Liver (tissue), 8 donors: ENCODE measurements at regions not wholly inside any gene's neighbourhood (a gene's known extent, or its start where the extent isn't known, plus 50 kb on each side); places are given as distances from the start of the nearest gene placed in this dataset.

Experiments
- DNase-seq: peaks from one replicate; pipeline ENCODE4 v3.0.0-alpha.2; 2017; ENCODE audit warnings: low spot score
- H3K27ac ChIP-seq, 2 donors: one replicate each; pipeline ENCODE4 v1.7.0; 2013; ENCODE audit warnings: inconsistent platforms in 2 of 2, low read length in 2 of 2, control low read depth in 1 of 2, low read depth in 1 of 2, mild to moderate bottlenecking in 1 of 2
- H3K27me3 ChIP-seq, 4 donors: one replicate each; pipeline versions ENCODE4 v1.6.1 to v1.7.0; 2013; ENCODE audit warnings: low read length in 3 of 4, inconsistent platforms in 1 of 4, mild to moderate bottlenecking in 1 of 4, moderate library complexity in 1 of 4; ENCODE audit not compliant: control insufficient read depth in 4 of 4, insufficient read depth in 4 of 4
- H3K36me3 ChIP-seq, 4 donors: one replicate each; pipeline versions ENCODE4 v1.6.1 to v1.7.0; 2013; ENCODE audit warnings: low read length in 3 of 4, mild to moderate bottlenecking in 3 of 4, low read depth in 1 of 4, moderate library complexity in 1 of 4; ENCODE audit not compliant: control insufficient read depth in 4 of 4, insufficient read depth in 3 of 4
- H3K4me1 ChIP-seq, 4 donors: one replicate each; pipeline versions ENCODE4 v1.6.1 to v1.7.0; 2013; ENCODE audit warnings: low read length in 3 of 4, mild to moderate bottlenecking in 3 of 4, moderate library complexity in 1 of 4; ENCODE audit not compliant: control insufficient read depth in 4 of 4, insufficient read depth in 4 of 4
- H3K4me3 ChIP-seq, 3 donors: one replicate each; pipeline versions ENCODE4 v1.6.1 to v1.7.0; 2013; ENCODE audit warnings: low read length in 3 of 3, control low read depth in 1 of 3, low read depth in 1 of 3, mild to moderate bottlenecking in 1 of 3
- H3K9ac ChIP-seq, 2 donors: one replicate each; pipeline ENCODE4 v1.7.0; 2013; ENCODE audit warnings: low read length in 2 of 2, mild to moderate bottlenecking in 2 of 2, moderate library complexity in 2 of 2, control low read depth in 1 of 2, low read depth in 1 of 2
- H3K9me3 ChIP-seq, 4 donors: one replicate each; pipeline versions ENCODE4 v1.6.1 to v1.7.0; 2013; ENCODE audit warnings: low read length in 3 of 4; ENCODE audit not compliant: control insufficient read depth in 4 of 4
- FOXA1 ChIP-seq: IDR thresholded peaks from 2 replicates; pipeline ENCODE4 v1.6.1; 2016; ENCODE audit warnings: antibody characterized with exemption
- FOXA2 ChIP-seq: IDR thresholded peaks from 2 replicates; pipeline ENCODE4 v1.6.1; 2016; ENCODE audit warnings: antibody characterized with exemption
- GABPA ChIP-seq, 2 donors: IDR thresholded peaks in 1 of 2; conservative IDR thresholded peaks in 1 of 2; 2 replicates each; pipeline ENCODE4 v1.6.1; 2016; ENCODE audit warnings: antibody characterized with exemption in 2 of 2, mild to moderate bottlenecking in 1 of 2, moderate library complexity in 1 of 2
- HNF4A ChIP-seq, 2 donors: conservative IDR thresholded peaks; 2 replicates each; pipeline ENCODE4 v1.6.1; 2016; ENCODE audit warnings: antibody characterized with exemption in 2 of 2, mild to moderate bottlenecking in 2 of 2
- HNF4G ChIP-seq: IDR thresholded peaks from 2 replicates; pipeline ENCODE4 v1.6.1; 2016; ENCODE audit warnings: antibody characterized with exemption
- JUND ChIP-seq, 2 donors: IDR thresholded peaks; 2 replicates each; pipeline ENCODE4 v1.6.1; 2016; ENCODE audit warnings: antibody characterized with exemption in 2 of 2
- NR2F2 ChIP-seq: IDR thresholded peaks from 2 replicates; pipeline ENCODE4 v1.6.1; 2016; ENCODE audit warnings: antibody characterized with exemption
- RXRA ChIP-seq, 2 donors: IDR thresholded peaks; 2 replicates each; pipeline ENCODE4 v1.6.1; 2017 to 2018; ENCODE audit warnings: antibody characterized with exemption in 2 of 2, mild to moderate bottlenecking in 1 of 2
- SP1 ChIP-seq: IDR thresholded peaks from 2 replicates; pipeline ENCODE4 v1.6.1; 2018; ENCODE audit warnings: antibody characterized with exemption, mild to moderate bottlenecking
- TAF1 ChIP-seq: conservative IDR thresholded peaks from 2 replicates; pipeline ENCODE4 v1.6.1; 2016; ENCODE audit warnings: antibody characterized with exemption, mild to moderate bottlenecking
- YY1 ChIP-seq: IDR thresholded peaks from 2 replicates; pipeline ENCODE4 v1.6.1; 2016; ENCODE audit warnings: antibody characterized with exemption, mild to moderate bottlenecking
- WGBS: extraction: QIAGEN DNeasy Blood & Tissue Kit; methylation state at CpG from one replicate; pipeline ENCODE4 v1.1.7; 2013; 5-methylcytosine and 5-hydroxymethylcytosine counted together
- TF ChIP-seq, protein P1 (sequence below): IDR thresholded peaks from 2 replicates; pipeline ENCODE4 v1.6.1; 2016; ENCODE audit warnings: antibody characterized with exemption
- TF ChIP-seq, protein P2 (sequence below): IDR thresholded peaks from 2 replicates; pipeline ENCODE4 v1.6.1; 2016; ENCODE audit warnings: antibody characterized with exemption
- TF ChIP-seq, protein P3 (sequence below): IDR thresholded peaks from 2 replicates; pipeline ENCODE4 v1.6.1; 2016; ENCODE audit warnings: antibody characterized with exemption
- TF ChIP-seq, protein P4 (sequence below): fragments of 150-350 bp; IDR thresholded peaks from 2 replicates; pipeline ENCODE4 v1.5.1; 2017; ENCODE audit warnings: improper control_type of control experiment, low read depth, low read length; ENCODE audit not compliant: missing input control
- TF ChIP-seq, protein P5 (sequence below): IDR thresholded peaks from 2 replicates; pipeline ENCODE4 v1.6.1; 2016; ENCODE audit warnings: antibody characterized with exemption, mild to moderate bottlenecking
- donor health status: healthy.
- donor health status: healthy.
- donor health status: healthy.
- donor health status: healthy.
- donor health status: healthy.

DNA sequence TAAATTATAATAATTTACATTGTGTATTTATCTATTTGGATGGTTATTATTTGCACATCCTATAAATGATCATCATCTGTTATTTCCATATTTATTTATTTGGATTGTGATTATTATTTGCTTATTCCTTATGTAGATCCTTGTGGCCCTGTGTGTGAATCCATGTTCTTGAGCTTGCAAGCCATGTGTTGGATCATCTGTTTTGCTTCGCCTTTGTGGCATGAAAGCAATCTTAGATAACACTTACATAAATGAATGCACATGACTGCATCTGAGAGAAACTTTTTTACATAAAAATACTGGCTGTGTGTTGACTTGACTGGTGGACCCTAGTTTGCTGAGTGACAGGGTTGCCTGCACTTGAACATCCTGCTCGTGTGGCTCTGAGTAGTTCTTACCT is 1024.5 kb upstream of the RBFOX1 start:
- Histone ChIP-seq H3K4me3 (no peak overlapping the region), H3K36me3 (no peaks in the 10 kb centered on the region), H3K9ac (no peak overlapping the region), H3K4me1 (no peaks in the 10 kb centered on the region), H3K9me3 (peaks cover 0 to 2% (median 0%) of the 10 kb centered on the region in 4 donors), H3K27ac (no peak overlapping the region), H3K27me3 (no peaks in the 10 kb centered on the region)
- TF ChIP-seq, protein P1, sequence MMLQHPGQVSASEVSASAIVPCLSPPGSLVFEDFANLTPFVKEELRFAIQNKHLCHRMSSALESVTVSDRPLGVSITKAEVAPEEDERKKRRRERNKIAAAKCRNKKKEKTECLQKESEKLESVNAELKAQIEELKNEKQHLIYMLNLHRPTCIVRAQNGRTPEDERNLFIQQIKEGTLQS, result no peak
- TF ChIP-seq HNF4A (conservative IDR thresholded peaks at IDR 0.05) (no peak), RXRA (IDR thresholded peaks at IDR 0.05) (no peak), GABPA (IDR thresholded peaks at IDR 0.05 in 1 of 2, conservative IDR thresholded peaks at IDR 0.05 in 1 of 2) (no peak), TAF1 (no peak), YY1 (no peak), JUND (IDR thresholded peaks at IDR 0.05) (no peak), NR2F2 (no peak), FOXA1 (no peak), SP1 (no peak), FOXA2 (no peak), HNF4G (no peak)
- TF ChIP-seq, protein P2, sequence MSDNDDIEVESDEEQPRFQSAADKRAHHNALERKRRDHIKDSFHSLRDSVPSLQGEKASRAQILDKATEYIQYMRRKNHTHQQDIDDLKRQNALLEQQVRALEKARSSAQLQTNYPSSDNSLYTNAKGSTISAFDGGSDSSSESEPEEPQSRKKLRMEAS, result no peak
- TF ChIP-seq, protein P3, sequence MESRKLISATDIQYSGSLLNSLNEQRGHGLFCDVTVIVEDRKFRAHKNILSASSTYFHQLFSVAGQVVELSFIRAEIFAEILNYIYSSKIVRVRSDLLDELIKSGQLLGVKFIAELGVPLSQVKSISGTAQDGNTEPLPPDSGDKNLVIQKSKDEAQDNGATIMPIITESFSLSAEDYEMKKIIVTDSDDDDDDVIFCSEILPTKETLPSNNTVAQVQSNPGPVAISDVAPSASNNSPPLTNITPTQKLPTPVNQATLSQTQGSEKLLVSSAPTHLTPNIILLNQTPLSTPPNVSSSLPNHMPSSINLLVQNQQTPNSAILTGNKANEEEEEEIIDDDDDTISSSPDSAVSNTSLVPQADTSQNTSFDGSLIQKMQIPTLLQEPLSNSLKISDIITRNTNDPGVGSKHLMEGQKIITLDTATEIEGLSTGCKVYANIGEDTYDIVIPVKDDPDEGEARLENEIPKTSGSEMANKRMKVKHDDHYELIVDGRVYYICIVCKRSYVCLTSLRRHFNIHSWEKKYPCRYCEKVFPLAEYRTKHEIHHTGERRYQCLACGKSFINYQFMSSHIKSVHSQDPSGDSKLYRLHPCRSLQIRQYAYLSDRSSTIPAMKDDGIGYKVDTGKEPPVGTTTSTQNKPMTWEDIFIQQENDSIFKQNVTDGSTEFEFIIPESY, result no peak
- TF ChIP-seq, protein P4, sequence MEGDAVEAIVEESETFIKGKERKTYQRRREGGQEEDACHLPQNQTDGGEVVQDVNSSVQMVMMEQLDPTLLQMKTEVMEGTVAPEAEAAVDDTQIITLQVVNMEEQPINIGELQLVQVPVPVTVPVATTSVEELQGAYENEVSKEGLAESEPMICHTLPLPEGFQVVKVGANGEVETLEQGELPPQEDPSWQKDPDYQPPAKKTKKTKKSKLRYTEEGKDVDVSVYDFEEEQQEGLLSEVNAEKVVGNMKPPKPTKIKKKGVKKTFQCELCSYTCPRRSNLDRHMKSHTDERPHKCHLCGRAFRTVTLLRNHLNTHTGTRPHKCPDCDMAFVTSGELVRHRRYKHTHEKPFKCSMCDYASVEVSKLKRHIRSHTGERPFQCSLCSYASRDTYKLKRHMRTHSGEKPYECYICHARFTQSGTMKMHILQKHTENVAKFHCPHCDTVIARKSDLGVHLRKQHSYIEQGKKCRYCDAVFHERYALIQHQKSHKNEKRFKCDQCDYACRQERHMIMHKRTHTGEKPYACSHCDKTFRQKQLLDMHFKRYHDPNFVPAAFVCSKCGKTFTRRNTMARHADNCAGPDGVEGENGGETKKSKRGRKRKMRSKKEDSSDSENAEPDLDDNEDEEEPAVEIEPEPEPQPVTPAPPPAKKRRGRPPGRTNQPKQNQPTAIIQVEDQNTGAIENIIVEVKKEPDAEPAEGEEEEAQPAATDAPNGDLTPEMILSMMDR, result no peak
- TF ChIP-seq, protein P5, sequence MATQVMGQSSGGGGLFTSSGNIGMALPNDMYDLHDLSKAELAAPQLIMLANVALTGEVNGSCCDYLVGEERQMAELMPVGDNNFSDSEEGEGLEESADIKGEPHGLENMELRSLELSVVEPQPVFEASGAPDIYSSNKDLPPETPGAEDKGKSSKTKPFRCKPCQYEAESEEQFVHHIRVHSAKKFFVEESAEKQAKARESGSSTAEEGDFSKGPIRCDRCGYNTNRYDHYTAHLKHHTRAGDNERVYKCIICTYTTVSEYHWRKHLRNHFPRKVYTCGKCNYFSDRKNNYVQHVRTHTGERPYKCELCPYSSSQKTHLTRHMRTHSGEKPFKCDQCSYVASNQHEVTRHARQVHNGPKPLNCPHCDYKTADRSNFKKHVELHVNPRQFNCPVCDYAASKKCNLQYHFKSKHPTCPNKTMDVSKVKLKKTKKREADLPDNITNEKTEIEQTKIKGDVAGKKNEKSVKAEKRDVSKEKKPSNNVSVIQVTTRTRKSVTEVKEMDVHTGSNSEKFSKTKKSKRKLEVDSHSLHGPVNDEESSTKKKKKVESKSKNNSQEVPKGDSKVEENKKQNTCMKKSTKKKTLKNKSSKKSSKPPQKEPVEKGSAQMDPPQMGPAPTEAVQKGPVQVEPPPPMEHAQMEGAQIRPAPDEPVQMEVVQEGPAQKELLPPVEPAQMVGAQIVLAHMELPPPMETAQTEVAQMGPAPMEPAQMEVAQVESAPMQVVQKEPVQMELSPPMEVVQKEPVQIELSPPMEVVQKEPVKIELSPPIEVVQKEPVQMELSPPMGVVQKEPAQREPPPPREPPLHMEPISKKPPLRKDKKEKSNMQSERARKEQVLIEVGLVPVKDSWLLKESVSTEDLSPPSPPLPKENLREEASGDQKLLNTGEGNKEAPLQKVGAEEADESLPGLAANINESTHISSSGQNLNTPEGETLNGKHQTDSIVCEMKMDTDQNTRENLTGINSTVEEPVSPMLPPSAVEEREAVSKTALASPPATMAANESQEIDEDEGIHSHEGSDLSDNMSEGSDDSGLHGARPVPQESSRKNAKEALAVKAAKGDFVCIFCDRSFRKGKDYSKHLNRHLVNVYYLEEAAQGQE, result no peak
- no peak for DNase-seq
- WGBS, result 63% methylated on average over 2 of the region's 2 CpGs

DNA sequence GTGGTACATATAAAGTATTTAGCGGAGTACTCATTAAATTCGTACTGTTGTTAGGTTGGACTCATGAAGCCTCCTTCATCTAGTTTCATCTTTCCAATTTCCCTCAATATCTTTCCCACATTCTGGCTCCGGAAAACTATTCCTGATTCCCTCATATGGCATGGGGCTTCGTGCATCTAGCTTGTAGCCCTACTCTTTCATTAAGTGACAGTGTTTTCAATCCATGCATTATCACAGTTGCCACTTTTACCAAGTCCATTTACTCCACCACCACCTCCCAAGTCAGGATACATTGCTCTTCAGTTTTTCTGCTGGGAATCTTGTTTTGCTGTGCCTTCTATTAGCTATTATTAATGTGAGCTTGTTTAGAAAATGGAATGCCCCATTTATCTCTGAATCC is 1032.1 kb upstream of the RBFOX1 start:
- H3K27me3 ChIP-seq, result no peaks in the 10 kb centered on the region
- peaks cover 0 to 2% (median 0%) of the 10 kb centered on the region in 4 donors for H3K9me3 ChIP-seq
- H3K27ac ChIP-seq, result no peak overlapping the region
- no peaks in the 10 kb centered on the region for H3K36me3 ChIP-seq
- H3K4me3 ChIP-seq, result no peak overlapping the region
- WGBS, result 73% methylated on average over 4 of the region's 4 CpGs
- TF ChIP-seq FOXA1, result no peak
- TF ChIP-seq TAF1, result no peak
- TF ChIP-seq, protein P1, result no peak
- TF ChIP-seq, protein P3, result no peak
- TF ChIP-seq HNF4G, result no peak
- no peak for TF ChIP-seq FOXA2
- TF ChIP-seq, protein P4, result no peak
- TF ChIP-seq RXRA (IDR thresholded peaks at IDR 0.05), result no peak
- DNase-seq, result no peak
- no peaks in the 10 kb centered on the region for H3K4me1 ChIP-seq
- no peak overlapping the region for H3K9ac ChIP-seq
